GM23338 (cell line): ENCODE measurements at regions not wholly inside any gene's neighbourhood (a gene's known extent, or its start where the extent isn't known, plus 50 kb on each side); places are given as distances from the start of the nearest gene placed in this dataset.

Experiments
- ATAC-seq: fragments of 200-7000 bp; cut with Tn5 transposase; 3 replicates; pipeline ENCODE4 v1.9.1; 2020
- DNase-seq: peaks from one replicate; pipeline ENCODE4 v3.0.0-alpha.2; 2015; ENCODE audit warnings: low spot score
- H2AFZ ChIP-seq: fragments of 200-600 bp; sonication (generic); 2 replicates; pipeline ENCODE4 v1.8.0; 2016; ENCODE audit warnings: antibody characterized with exemption, mild to moderate bottlenecking, moderate library complexity
- H3F3A ChIP-seq: fragments of 200-600 bp; sonication (generic); replicated peaks from 2 replicates; pipeline ENCODE4 v1.8.0; 2017; ENCODE audit warnings: antibody characterized with exemption, mixed run types, low read depth
- H3K27ac ChIP-seq: fragments of 200-600 bp; sonication (generic); 2 replicates; pipeline ENCODE4 v1.6.1; 2016; ENCODE audit warnings: low read depth
- H3K27me3 ChIP-seq: fragments of 200-600 bp; sonication (generic); 2 replicates; pipeline ENCODE4 v1.8.0; 2016; ENCODE audit warnings: mild to moderate bottlenecking, mixed run types, moderate library complexity; ENCODE audit not compliant: insufficient read depth
- H3K36me3 ChIP-seq: fragments of 200-600 bp; sonication (generic); 2 replicates; pipeline ENCODE4 v1.8.0; 2016; ENCODE audit warnings: mild to moderate bottlenecking; ENCODE audit not compliant: insufficient read depth
- H3K4me1 ChIP-seq: fragments of 200-600 bp; sonication (generic); 2 replicates; pipeline ENCODE4 v1.8.0; 2016; ENCODE audit warnings: mild to moderate bottlenecking, moderate library complexity; ENCODE audit not compliant: insufficient read depth
- H3K4me2 ChIP-seq: fragments of 200-600 bp; sonication (generic); 2 replicates; pipeline ENCODE4 v1.7.1; 2017; ENCODE audit warnings: mixed run types
- H3K4me3 ChIP-seq: fragments of 200-600 bp; sonication (generic); 2 replicates; pipeline ENCODE4 v1.6.1; 2016; ENCODE audit warnings: mixed run types
- H3K79me2 ChIP-seq: fragments of 200-600 bp; sonication (generic); replicated peaks from 2 replicates; pipeline ENCODE4 v1.8.0; 2017; ENCODE audit warnings: mild to moderate bottlenecking; ENCODE audit not compliant: insufficient read depth
- H3K9me2 ChIP-seq: fragments of 200-600 bp; sonication (generic); 2 replicates; pipeline ENCODE4 v1.8.0; 2017; ENCODE audit not compliant: insufficient read depth
- H4K20me1 ChIP-seq: fragments of 200-600 bp; sonication (generic); replicated peaks from 2 replicates; pipeline ENCODE4 v1.8.0; 2017; ENCODE audit warnings: mild to moderate bottlenecking; ENCODE audit not compliant: insufficient read depth
- H3K27ac Mint-ChIP-seq: 2 replicates; pipeline ENCODE4 v1.8.0; 2020; ENCODE audit warnings: inconsistent platforms, mild to moderate bottlenecking, moderate library complexity, mixed read lengths
- H3K27me3 Mint-ChIP-seq: 3 replicates; pipeline ENCODE4 v1.8.0; 2022; ENCODE audit warnings: low read depth, mild to moderate bottlenecking, moderate library complexity, mixed read lengths, inconsistent platforms; ENCODE audit not compliant: insufficient read depth, poor library complexity
- H3K36me3 Mint-ChIP-seq: 3 replicates; pipeline ENCODE4 v1.8.0; 2021; ENCODE audit warnings: low read depth, mild to moderate bottlenecking, inconsistent platforms, moderate library complexity, mixed read lengths
- H3K4me1 Mint-ChIP-seq: 3 replicates; pipeline ENCODE4 v1.8.0; 2020; ENCODE audit warnings: mild to moderate bottlenecking, inconsistent platforms, mixed read lengths
- H3K4me3 Mint-ChIP-seq: 3 replicates; pipeline ENCODE4 v1.8.0; 2021; ENCODE audit warnings: moderate library complexity, mild to moderate bottlenecking, inconsistent platforms, mixed read lengths
- H3K9me3 Mint-ChIP-seq: 3 replicates; pipeline ENCODE4 v1.8.0; 2020; ENCODE audit warnings: moderate library complexity, mild to moderate bottlenecking, inconsistent platforms, mixed read lengths
- CREB1 ChIP-seq: fragments of 250-450 bp; sonication (Bioruptor Pico); IDR thresholded peaks from 2 replicates; pipeline ENCODE4 v1.5.0; 2020; ENCODE audit warnings: low read depth, mild to moderate bottlenecking, moderate library complexity
- ETS1 ChIP-seq: IDR thresholded peaks from 2 replicates; pipeline ENCODE4 v1.6.1; 2016; ENCODE audit warnings: antibody characterized with exemption
- EZH2 ChIP-seq: fragments of 200-600 bp; sonication (generic); IDR thresholded peaks from one replicate; pipeline ENCODE4 v1.8.0; 2017; ENCODE audit warnings: antibody characterized with exemption, mild to moderate bottlenecking, low read depth; ENCODE audit not compliant: unreplicated experiment
- EZH2phosphoT487 ChIP-seq: fragments of 200-600 bp; sonication (generic); IDR thresholded peaks from one replicate; pipeline ENCODE4 v1.8.1; 2018; ENCODE audit warnings: antibody characterized with exemption; ENCODE audit not compliant: unreplicated experiment
- JUNB ChIP-seq: IDR thresholded peaks from one replicate; pipeline ENCODE4 v1.6.1; 2016; ENCODE audit warnings: antibody characterized with exemption; ENCODE audit not compliant: unreplicated experiment
- NANOG ChIP-seq: IDR thresholded peaks from 2 replicates; pipeline ENCODE4 v1.6.1; 2016; ENCODE audit warnings: antibody characterized with exemption, borderline replicate concordance
- POLR2AphosphoS5 ChIP-seq: IDR thresholded peaks from 2 replicates; pipeline ENCODE4 v1.6.1; 2016; ENCODE audit warnings: antibody characterized with exemption, low read depth
- REST ChIP-seq: IDR thresholded peaks from one replicate; pipeline ENCODE4 v1.6.1; 2018; ENCODE audit warnings: antibody characterized with exemption; ENCODE audit not compliant: unreplicated experiment
- STAT1 ChIP-seq: IDR thresholded peaks from one replicate; pipeline ENCODE4 v1.6.1; 2016; ENCODE audit warnings: antibody characterized with exemption; ENCODE audit not compliant: unreplicated experiment
- ZNF114 ChIP-seq: fragments of 250-450 bp; sonication (Bioruptor Pico); IDR thresholded peaks from 2 replicates; pipeline ENCODE4 v1.5.0; 2020; ENCODE audit warnings: mild to moderate bottlenecking, moderate library complexity
- ZNF331 ChIP-seq: fragments of 250-450 bp; sonication (Bioruptor Pico); IDR thresholded peaks from 2 replicates; pipeline ENCODE4 v1.5.0; 2020; ENCODE audit warnings: low read depth, mild to moderate bottlenecking, moderate library complexity
- TF ChIP-seq, protein P1 (sequence below), 2 experiments: fragments of 200-600 bp in 1 of 2; sonication (generic) in 1 of 2; conservative IDR thresholded peaks; 2 replicates each; pipeline versions ENCODE4 v1.5.1 to v1.6.1; 2016 to 2017; ENCODE audit warnings: antibody characterized with exemption in 2 of 2, low read depth in 2 of 2, mild to moderate bottlenecking in 2 of 2, moderate library complexity in 1 of 2
- TF ChIP-seq, protein P2 (sequence below): fragments of 250-450 bp; sonication (Bioruptor Pico); IDR thresholded peaks from 2 replicates; pipeline ENCODE4 v1.5.0; 2020; ENCODE audit warnings: mild to moderate bottlenecking, moderate library complexity

GRCh38 chr1:173405834-173406233, 71.3 kb upstream of the PRDX6 start:
- Mint-ChIP-seq H3K27ac (no peak overlapping the region), H3K4me1 (peaks cover 12% of the 10 kb centered on the region; the same call in 2 of the 3 replicates), H3K27me3 (peaks cover 2% of the 10 kb centered on the region), H3K4me3 (no peak overlapping the region), H3K36me3 (no peaks in the 10 kb centered on the region), H3K9me3 (no peaks in the 10 kb centered on the region)
- H3K27me3 ChIP-seq, result no peaks in the 10 kb centered on the region
- no peaks in the 10 kb centered on the region for H3K36me3 ChIP-seq
- no peak overlapping the region for H3K27ac ChIP-seq
- H3K4me2 ChIP-seq, result no peak overlapping the region
- peaks cover 4% of the 10 kb centered on the region for H3K4me1 ChIP-seq
- ATAC-seq, result no peak
- DNase-seq, result no peak
- H3K79me2 ChIP-seq, result no peaks in the 10 kb centered on the region
- H2AFZ ChIP-seq, result no peak overlapping the region
- H4K20me1 ChIP-seq, result peaks cover 3% of the 10 kb centered on the region; the same call in 1 of the 2 replicates
- no peaks in the 10 kb centered on the region for H3F3A ChIP-seq
- H3K9me2 ChIP-seq, result 0 out of 2 replicates have a peak, but pooled peaks cover 7% of the 10 kb centered on the region
- H3K4me3 ChIP-seq, result no peak overlapping the region
- no peak for TF ChIP-seq EZH2phosphoT487
- TF ChIP-seq, protein P1, sequence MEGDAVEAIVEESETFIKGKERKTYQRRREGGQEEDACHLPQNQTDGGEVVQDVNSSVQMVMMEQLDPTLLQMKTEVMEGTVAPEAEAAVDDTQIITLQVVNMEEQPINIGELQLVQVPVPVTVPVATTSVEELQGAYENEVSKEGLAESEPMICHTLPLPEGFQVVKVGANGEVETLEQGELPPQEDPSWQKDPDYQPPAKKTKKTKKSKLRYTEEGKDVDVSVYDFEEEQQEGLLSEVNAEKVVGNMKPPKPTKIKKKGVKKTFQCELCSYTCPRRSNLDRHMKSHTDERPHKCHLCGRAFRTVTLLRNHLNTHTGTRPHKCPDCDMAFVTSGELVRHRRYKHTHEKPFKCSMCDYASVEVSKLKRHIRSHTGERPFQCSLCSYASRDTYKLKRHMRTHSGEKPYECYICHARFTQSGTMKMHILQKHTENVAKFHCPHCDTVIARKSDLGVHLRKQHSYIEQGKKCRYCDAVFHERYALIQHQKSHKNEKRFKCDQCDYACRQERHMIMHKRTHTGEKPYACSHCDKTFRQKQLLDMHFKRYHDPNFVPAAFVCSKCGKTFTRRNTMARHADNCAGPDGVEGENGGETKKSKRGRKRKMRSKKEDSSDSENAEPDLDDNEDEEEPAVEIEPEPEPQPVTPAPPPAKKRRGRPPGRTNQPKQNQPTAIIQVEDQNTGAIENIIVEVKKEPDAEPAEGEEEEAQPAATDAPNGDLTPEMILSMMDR (conservative IDR thresholded peaks at IDR 0.05; ENCODE audit: low read depth in 2 of 2), result no peak
- no peak for TF ChIP-seq CREB1 (CRISPR knock-in tag)
- TF ChIP-seq REST, result no peak
- TF ChIP-seq, protein P2, sequence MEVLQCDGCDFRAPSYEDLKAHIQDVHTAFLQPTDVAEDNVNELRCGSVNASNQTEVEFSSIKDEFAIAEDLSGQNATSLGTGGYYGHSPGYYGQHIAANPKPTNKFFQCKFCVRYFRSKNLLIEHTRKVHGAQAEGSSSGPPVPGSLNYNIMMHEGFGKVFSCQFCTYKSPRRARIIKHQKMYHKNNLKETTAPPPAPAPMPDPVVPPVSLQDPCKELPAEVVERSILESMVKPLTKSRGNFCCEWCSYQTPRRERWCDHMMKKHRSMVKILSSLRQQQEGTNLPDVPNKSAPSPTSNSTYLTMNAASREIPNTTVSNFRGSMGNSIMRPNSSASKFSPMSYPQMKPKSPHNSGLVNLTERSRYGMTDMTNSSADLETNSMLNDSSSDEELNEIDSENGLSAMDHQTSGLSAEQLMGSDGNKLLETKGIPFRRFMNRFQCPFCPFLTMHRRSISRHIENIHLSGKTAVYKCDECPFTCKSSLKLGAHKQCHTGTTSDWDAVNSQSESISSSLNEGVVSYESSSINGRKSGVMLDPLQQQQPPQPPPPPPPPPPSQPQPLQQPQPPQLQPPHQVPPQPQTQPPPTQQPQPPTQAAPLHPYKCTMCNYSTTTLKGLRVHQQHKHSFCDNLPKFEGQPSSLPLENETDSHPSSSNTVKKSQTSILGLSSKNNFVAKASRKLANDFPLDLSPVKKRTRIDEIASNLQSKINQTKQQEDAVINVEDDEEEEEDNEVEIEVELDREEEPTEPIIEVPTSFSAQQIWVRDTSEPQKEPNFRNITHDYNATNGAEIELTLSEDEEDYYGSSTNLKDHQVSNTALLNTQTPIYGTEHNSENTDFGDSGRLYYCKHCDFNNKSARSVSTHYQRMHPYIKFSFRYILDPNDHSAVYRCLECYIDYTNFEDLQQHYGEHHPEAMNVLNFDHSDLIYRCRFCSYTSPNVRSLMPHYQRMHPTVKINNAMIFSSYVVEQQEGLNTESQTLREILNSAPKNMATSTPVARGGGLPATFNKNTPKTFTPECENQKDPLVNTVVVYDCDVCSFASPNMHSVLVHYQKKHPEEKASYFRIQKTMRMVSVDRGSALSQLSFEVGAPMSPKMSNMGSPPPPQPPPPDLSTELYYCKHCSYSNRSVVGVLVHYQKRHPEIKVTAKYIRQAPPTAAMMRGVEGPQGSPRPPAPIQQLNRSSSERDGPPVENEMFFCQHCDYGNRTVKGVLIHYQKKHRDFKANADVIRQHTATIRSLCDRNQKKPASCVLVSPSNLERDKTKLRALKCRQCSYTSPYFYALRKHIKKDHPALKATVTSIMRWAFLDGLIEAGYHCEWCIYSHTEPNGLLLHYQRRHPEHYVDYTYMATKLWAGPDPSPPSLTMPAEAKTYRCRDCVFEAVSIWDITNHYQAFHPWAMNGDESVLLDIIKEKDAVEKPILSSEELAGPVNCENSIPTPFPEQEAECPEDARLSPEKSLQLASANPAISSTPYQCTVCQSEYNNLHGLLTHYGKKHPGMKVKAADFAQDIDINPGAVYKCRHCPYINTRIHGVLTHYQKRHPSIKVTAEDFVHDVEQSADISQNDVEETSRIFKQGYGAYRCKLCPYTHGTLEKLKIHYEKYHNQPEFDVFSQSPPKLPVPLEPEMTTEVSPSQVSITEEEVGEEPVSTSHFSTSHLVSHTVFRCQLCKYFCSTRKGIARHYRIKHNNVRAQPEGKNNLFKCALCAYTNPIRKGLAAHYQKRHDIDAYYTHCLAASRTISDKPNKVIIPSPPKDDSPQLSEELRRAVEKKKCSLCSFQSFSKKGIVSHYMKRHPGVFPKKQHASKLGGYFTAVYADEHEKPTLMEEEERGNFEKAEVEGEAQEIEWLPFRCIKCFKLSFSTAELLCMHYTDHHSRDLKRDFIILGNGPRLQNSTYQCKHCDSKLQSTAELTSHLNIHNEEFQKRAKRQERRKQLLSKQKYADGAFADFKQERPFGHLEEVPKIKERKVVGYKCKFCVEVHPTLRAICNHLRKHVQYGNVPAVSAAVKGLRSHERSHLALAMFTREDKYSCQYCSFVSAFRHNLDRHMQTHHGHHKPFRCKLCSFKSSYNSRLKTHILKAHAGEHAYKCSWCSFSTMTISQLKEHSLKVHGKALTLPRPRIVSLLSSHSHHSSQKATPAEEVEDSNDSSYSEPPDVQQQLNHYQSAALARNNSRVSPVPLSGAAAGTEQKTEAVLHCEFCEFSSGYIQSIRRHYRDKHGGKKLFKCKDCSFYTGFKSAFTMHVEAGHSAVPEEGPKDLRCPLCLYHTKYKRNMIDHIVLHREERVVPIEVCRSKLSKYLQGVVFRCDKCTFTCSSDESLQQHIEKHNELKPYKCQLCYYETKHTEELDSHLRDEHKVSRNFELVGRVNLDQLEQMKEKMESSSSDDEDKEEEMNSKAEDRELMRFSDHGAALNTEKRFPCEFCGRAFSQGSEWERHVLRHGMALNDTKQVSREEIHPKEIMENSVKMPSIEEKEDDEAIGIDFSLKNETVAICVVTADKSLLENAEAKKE (CRISPR knock-in tag), result no peak
- TF ChIP-seq STAT1, result no peak
- no peak for TF ChIP-seq JUNB
- TF ChIP-seq POLR2AphosphoS5, result no peak
- no peak for TF ChIP-seq ETS1
- no peak for TF ChIP-seq ZNF331
- TF ChIP-seq NANOG, result no peak
- no peak for TF ChIP-seq ZNF114
- TF ChIP-seq EZH2, result no peak
